MM.1S (cell line): ENCODE measurements at regions not wholly inside any gene's neighbourhood (a gene's known extent, or its start where the extent isn't known, plus 50 kb on each side); places are given as distances from the start of the nearest gene placed in this dataset.

Source experiments
- DNase-seq: peaks from one replicate; pipeline ENCODE4 v3.0.0-alpha.2; 2015
- H2AFZ ChIP-seq: fragments of 300-600 bp; sonication (generic); 2 replicates; pipeline ENCODE4 v1.6.0; 2016; ENCODE audit warnings: antibody characterized with exemption, low read length
- H3F3A ChIP-seq: fragments of 300-600 bp; sonication (generic); 2 replicates; pipeline ENCODE4 v1.6.1; 2016; ENCODE audit warnings: mild to moderate bottlenecking, antibody characterized with exemption, low read length, moderate library complexity, mixed read lengths; ENCODE audit not compliant: insufficient read depth
- H3K27ac ChIP-seq: fragments of 300-600 bp; sonication (generic); 2 replicates; pipeline ENCODE4 v1.5.1; 2016; ENCODE audit warnings: mild to moderate bottlenecking, low read length
- H3K27me3 ChIP-seq: fragments of 300-600 bp; sonication (generic); replicated peaks from 2 replicates; pipeline ENCODE4 v1.6.0; 2016; ENCODE audit warnings: low read length; ENCODE audit not compliant: insufficient read depth
- H3K36me3 ChIP-seq: fragments of 300-600 bp; sonication (generic); replicated peaks from 2 replicates; pipeline ENCODE4 v1.6.1; 2016; ENCODE audit warnings: mild to moderate bottlenecking, low read length, mixed read lengths; ENCODE audit not compliant: insufficient read depth
- H3K4me1 ChIP-seq: fragments of 300-600 bp; sonication (generic); 2 replicates; pipeline ENCODE4 v1.6.1; 2016; ENCODE audit warnings: low read length, mixed read lengths
- H3K4me2 ChIP-seq: fragments of 300-600 bp; sonication (generic); 2 replicates; pipeline ENCODE4 v1.6.0; 2016; ENCODE audit warnings: low read depth, low read length
- H3K4me3 ChIP-seq: fragments of 300-600 bp; sonication (generic); 2 replicates; pipeline ENCODE4 v1.5.1; 2016; ENCODE audit warnings: low read length, mixed read lengths
- H3K79me2 ChIP-seq: fragments of 300-600 bp; sonication (generic); 2 replicates; pipeline ENCODE4 v1.6.1; 2016; ENCODE audit warnings: mixed run types, low read length, mixed read lengths
- H3K9ac ChIP-seq: fragments of 300-600 bp; sonication (generic); 2 replicates; pipeline ENCODE4 v1.6.1; 2016; ENCODE audit warnings: low read length, mixed read lengths
- H3K9me2 ChIP-seq: fragments of 300-600 bp; sonication (generic); replicated peaks from 2 replicates; pipeline ENCODE4 v1.6.1; 2016; ENCODE audit warnings: mild to moderate bottlenecking, low read length, mixed read lengths; ENCODE audit not compliant: insufficient read depth
- H3K9me3 ChIP-seq: fragments of 300-600 bp; sonication (generic); replicated peaks from 2 replicates; pipeline ENCODE4 v1.6.1; 2016; ENCODE audit warnings: mild to moderate bottlenecking, low read length, mixed read lengths; ENCODE audit not compliant: insufficient read depth
- H4K20me1 ChIP-seq: fragments of 300-600 bp; sonication (generic); 2 replicates; pipeline ENCODE4 v1.6.1; 2016; ENCODE audit warnings: mild to moderate bottlenecking, low read length, moderate library complexity, mixed read lengths; ENCODE audit not compliant: insufficient read depth
- EZH2 ChIP-seq: fragments of 300-600 bp; sonication (generic); optimal IDR thresholded peaks from 2 replicates; pipeline ENCODE3; 2017; ENCODE audit warnings: low read depth, mild to moderate bottlenecking, antibody characterized with exemption, low read length, mixed read lengths
- EZH2phosphoT487 ChIP-seq: fragments of 300-600 bp; sonication (generic); IDR thresholded peaks from 2 replicates; pipeline ENCODE4 v1.6.1; 2018; ENCODE audit warnings: antibody characterized with exemption, low read length
- TF ChIP-seq, protein P1 (sequence below): fragments of 300-600 bp; sonication (generic); IDR thresholded peaks from 2 replicates; pipeline ENCODE4 v1.5.1; 2016; ENCODE audit warnings: antibody characterized with exemption, low read length, mixed read lengths

DNA sequence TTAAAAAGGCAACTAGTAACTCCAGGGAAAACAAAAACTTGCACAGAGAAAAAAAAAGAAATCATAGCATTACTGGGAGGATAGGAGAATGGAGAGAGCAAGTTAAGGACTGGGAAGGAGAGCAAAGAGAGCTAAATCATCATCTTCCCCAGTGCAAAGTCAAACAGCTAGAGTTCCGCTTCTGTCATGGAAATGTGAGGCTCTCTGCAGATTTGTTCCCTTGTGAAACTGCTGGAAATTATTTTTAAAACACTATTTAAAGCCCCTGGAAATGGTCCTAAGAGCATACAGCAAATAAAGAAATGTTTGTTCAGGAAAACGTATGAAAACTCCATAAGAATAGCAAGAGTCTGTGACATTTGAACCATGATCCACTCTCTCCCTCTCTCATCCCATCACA lies 64.6 kb downstream of the CAMK2N1 start:
- Histone ChIP-seq H3K4me3 (no peak overlapping the region), H3K9ac (no peak overlapping the region), H4K20me1 (no peaks in the 10 kb centered on the region), H2AFZ (no peak overlapping the region), H3K79me2 (no peaks in the 10 kb centered on the region), H3K27ac (no peak overlapping the region), H3K4me1 (no peaks in the 10 kb centered on the region), H3K9me2 (no peaks in the 10 kb centered on the region), H3F3A (no peaks in the 10 kb centered on the region), H3K36me3 (no peaks in the 10 kb centered on the region), H3K27me3 (peaks cover 96% of the 10 kb centered on the region), H3K4me2 (no peak overlapping the region), H3K9me3 (no peaks in the 10 kb centered on the region)
- no peak for DNase-seq
- TF ChIP-seq EZH2 (no peak), EZH2phosphoT487 (no peak)
- TF ChIP-seq, protein P1, sequence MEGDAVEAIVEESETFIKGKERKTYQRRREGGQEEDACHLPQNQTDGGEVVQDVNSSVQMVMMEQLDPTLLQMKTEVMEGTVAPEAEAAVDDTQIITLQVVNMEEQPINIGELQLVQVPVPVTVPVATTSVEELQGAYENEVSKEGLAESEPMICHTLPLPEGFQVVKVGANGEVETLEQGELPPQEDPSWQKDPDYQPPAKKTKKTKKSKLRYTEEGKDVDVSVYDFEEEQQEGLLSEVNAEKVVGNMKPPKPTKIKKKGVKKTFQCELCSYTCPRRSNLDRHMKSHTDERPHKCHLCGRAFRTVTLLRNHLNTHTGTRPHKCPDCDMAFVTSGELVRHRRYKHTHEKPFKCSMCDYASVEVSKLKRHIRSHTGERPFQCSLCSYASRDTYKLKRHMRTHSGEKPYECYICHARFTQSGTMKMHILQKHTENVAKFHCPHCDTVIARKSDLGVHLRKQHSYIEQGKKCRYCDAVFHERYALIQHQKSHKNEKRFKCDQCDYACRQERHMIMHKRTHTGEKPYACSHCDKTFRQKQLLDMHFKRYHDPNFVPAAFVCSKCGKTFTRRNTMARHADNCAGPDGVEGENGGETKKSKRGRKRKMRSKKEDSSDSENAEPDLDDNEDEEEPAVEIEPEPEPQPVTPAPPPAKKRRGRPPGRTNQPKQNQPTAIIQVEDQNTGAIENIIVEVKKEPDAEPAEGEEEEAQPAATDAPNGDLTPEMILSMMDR, result no peak

DNA sequence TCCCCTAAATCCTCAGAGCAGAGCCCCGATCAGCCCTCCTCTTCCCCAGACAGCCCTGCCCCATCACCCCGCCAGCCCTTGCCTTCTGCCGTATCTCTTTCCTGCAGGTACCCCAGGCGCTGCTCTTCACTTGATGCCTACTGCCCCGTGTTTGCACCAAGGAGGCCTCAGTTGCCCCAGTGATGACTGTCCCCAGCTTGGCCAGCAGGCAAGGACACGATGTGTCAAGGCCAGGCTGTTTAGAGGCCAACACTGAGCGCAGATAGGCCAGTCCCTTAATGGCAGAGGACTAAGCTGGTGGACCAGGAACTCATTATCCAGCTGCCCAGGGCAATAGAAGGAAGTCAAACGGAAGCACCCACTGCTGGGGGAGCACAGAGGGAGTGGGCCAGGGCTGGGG lies 68.4 kb downstream of the CAMK2N1 start:
- H3K4me2 ChIP-seq, result no peak overlapping the region
- no peaks in the 10 kb centered on the region for H3K36me3 ChIP-seq
- no peaks in the 10 kb centered on the region for H3K79me2 ChIP-seq
- no peaks in the 10 kb centered on the region for H3K9me3 ChIP-seq
- no peaks in the 10 kb centered on the region for H3K4me1 ChIP-seq
- TF ChIP-seq, protein P1, result no peak
- TF ChIP-seq EZH2phosphoT487, result no peak
- TF ChIP-seq EZH2, result no peak
- no peaks in the 10 kb centered on the region for H4K20me1 ChIP-seq
- peaks cover 93% of the 10 kb centered on the region for H3K27me3 ChIP-seq
- H2AFZ ChIP-seq, result no peak overlapping the region
- no peak overlapping the region for H3K9ac ChIP-seq
- no peaks in the 10 kb centered on the region for H3F3A ChIP-seq
- no peak overlapping the region for H3K27ac ChIP-seq
- no peak overlapping the region for H3K4me3 ChIP-seq
- no peaks in the 10 kb centered on the region for H3K9me2 ChIP-seq
- DNase-seq, result no peak

DNA sequence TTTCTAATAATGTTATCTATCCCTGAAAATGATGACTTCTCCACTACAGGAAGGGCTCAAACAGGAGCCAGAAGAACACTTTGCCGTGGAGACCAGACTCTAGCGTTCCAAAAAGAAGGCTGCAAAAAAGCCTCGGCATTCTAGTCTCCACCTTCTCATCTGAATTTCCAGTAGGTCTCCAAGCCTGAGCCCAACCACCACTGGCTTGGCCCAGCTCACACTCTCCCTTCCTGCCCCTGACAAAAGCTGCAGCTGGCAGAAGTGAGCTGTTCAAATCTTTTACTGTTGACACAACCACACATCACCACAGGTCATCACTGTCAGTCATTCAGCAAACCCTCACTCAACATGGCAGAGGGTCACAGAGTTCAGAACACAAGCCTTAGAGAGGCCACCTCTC lies 69.3 kb downstream of the CAMK2N1 start:
- no peak overlapping the region for H3K9ac ChIP-seq
- no peaks in the 10 kb centered on the region for H3K9me3 ChIP-seq
- H3K4me2 ChIP-seq, result no peak overlapping the region
- H3K36me3 ChIP-seq, result no peaks in the 10 kb centered on the region
- DNase-seq, result no peak
- TF ChIP-seq, protein P1, result no peak
- TF ChIP-seq EZH2 (no peak), EZH2phosphoT487 (no peak)
- H3K4me3 ChIP-seq, result no peak overlapping the region
- no peak overlapping the region for H2AFZ ChIP-seq
- no peaks in the 10 kb centered on the region for H4K20me1 ChIP-seq
- H3K27ac ChIP-seq, result no peak overlapping the region
- no peaks in the 10 kb centered on the region for H3F3A ChIP-seq
- H3K4me1 ChIP-seq, result no peaks in the 10 kb centered on the region
- peaks cover 93% of the 10 kb centered on the region for H3K27me3 ChIP-seq
- no peaks in the 10 kb centered on the region for H3K79me2 ChIP-seq
- no peaks in the 10 kb centered on the region for H3K9me2 ChIP-seq

DNA sequence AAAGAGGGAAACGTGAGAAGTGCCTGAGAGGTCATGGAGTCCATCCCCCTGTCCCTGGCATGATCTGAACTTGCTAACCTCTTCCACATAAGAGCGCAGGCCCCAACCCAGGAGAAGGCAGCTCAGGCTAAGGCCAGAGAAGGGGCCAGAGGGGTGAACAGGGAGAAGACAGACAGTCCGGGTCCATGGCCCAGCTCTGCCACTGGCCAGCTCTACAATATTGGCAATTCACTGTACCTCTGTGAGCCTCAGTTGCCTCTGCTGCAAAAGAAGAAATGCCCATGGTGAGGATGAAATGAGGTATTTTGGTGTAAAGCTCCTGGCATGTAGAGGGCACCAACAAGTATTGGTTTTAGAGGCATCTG lies 72.3 kb downstream of the CAMK2N1 start:
- TF ChIP-seq EZH2phosphoT487, result no peak
- TF ChIP-seq EZH2, result no peak
- TF ChIP-seq, protein P1, result no peak
- no peaks in the 10 kb centered on the region for H3K36me3 ChIP-seq
- H2AFZ ChIP-seq, result no peak overlapping the region
- no peaks in the 10 kb centered on the region for H3K9me3 ChIP-seq
- H3K27ac ChIP-seq, result no peak overlapping the region
- H3K4me1 ChIP-seq, result no peaks in the 10 kb centered on the region
- no peak overlapping the region for H3K4me3 ChIP-seq
- H3K27me3 ChIP-seq, result peaks cover 95% of the 10 kb centered on the region
- DNase-seq, result no peak
- no peak overlapping the region for H3K4me2 ChIP-seq
- H3K79me2 ChIP-seq, result no peaks in the 10 kb centered on the region
- H3K9ac ChIP-seq, result no peak overlapping the region
- H3F3A ChIP-seq, result no peaks in the 10 kb centered on the region
- H4K20me1 ChIP-seq, result no peaks in the 10 kb centered on the region
- no peaks in the 10 kb centered on the region for H3K9me2 ChIP-seq
